HG02759 (cell line): ENCODE measurements at regions not wholly inside any gene's neighbourhood (a gene's known extent, or its start where the extent isn't known, plus 50 kb on each side); places are given as distances from the start of the nearest gene placed in this dataset.

Experiments used
- ATAC-seq: cut with Tn5 transposase; IDR thresholded peaks from one replicate; pipeline ENCODE4 v1.9.1; 2021; ENCODE audit warnings: mild to moderate bottlenecking, moderate library complexity; ENCODE audit not compliant: unreplicated experiment

- no peak for ATAC-seq
Observed at GRCh38 chr20:19807946-19808330, 49.9 kb downstream of the RIN2 start.

GRCh38 chr20:19808498-19808897, 50.4 kb downstream of the RIN2 start:
- ATAC-seq, result no peak

GRCh38 chr20:19809505-19809904, 51.4 kb downstream of the RIN2 start:
- no peak for ATAC-seq

- ATAC-seq, result no peak
Observed at GRCh38 chr20:19811231-19811630, 53.2 kb downstream of the RIN2 start.

DNA sequence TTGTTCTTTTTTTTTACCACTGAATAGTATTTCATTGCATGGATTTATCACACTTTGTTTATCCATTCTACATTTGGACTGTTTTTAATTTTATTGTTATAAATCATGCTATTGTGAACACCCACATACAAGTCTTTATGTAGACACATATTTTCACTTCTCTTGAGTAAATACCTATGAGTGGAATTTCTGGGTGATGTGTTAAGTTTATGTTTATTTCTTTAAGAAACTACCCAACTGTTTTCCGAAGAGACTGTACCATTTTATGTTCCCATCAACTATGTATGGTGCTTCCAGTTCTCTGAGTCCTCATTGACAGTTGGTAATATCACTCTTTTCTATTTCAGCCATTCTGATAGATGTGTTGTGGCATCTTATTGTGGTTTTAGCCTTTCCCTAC, 54.0 kb downstream of the RIN2 start:
- no peak for ATAC-seq

DNA sequence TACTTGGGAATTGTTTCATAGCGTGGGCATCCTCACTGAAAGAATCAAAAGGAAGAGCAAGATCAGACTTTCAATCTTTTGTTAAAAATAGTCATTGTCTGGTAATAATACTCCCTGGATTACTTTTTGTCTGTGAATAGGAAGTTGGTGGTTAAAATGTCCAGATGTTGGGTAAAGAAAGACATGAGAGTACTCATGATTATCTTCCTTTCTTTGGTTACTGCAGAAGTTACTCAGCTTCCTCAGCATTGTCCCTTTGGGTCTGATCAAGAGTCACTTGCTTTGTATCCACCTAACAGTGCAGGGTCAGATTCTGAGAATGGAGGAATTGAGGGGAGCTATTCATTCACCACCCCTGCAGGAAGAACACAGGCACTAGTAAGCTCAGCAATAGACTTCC, 54.6 kb downstream of the RIN2 start:
- ATAC-seq, result no peak

- no peak for ATAC-seq
Observed at GRCh38 chr20:19813846-19814640, 56.0 kb downstream of the RIN2 start.

- ATAC-seq, result no peak
Observed at GRCh38 chr20:19815553-19815991, 57.5 kb downstream of the RIN2 start.

GRCh38 chr20:19816386-19816785, 58.3 kb downstream of the RIN2 start:
- ATAC-seq, result no peak

- ATAC-seq, result no peak
Observed at GRCh38 chr20:19817017-19817416, 59.0 kb downstream of the RIN2 start.

DNA sequence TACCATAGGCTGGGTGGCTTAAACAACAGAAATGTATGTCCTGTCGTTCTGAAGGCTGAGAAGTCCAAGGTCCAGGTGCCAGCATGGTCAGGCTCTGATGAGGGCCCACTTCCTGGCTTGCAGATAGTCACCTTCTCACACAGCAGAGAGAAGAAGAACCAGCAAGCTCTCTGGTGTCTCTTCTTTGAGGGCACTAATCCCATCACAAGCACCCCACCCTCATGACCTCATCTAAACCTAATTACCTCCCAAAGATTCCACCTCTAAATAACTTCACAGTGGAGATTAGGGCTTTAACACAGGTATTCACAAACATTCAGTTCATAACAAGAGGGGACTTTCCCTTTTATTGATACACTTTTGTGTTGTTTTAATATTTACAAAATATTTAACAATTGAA, 61.1 kb downstream of the RIN2 start:
- ATAC-seq, result no peak

DNA sequence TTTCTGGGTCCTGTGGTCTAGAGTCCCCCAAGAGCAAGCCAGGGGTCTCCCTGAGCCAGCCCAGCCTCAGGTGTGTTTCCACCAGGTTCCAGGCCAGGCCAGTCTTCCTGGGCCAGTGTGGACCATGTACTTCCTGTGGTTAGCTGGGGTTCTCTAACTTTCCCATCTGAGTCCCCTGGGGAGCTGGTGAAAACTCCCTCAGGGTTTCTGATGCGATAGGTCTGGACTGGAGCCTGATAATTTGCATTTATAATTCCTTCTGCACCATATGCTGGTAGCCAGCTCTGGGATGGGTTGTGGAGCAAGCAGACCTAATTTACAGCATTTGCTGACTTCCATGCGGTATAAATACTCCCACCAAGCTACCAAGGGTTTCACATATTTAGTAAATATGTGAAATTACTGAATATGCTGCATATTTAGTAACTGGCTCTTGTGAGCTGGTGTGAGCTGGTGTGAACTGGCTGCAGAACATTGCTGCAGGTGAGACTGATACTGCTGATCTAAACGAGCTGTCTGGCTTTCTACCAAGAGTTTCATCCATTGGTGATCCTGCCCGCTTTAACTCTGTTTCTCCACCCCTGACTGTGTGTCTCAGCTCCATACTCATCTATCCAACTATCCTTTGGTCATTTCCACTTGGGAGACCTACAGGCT, 62.6 kb downstream of the RIN2 start:
- ATAC-seq, result no peak

GRCh38 chr20:19821606-19822005, 63.5 kb downstream of the RIN2 start:
- no peak for ATAC-seq

- no peak for ATAC-seq
Observed at GRCh38 chr20:19823216-19823615, 65.2 kb downstream of the RIN2 start.

- ATAC-seq, result no peak
Observed at GRCh38 chr20:19823971-19824370, 65.9 kb downstream of the RIN2 start.

DNA sequence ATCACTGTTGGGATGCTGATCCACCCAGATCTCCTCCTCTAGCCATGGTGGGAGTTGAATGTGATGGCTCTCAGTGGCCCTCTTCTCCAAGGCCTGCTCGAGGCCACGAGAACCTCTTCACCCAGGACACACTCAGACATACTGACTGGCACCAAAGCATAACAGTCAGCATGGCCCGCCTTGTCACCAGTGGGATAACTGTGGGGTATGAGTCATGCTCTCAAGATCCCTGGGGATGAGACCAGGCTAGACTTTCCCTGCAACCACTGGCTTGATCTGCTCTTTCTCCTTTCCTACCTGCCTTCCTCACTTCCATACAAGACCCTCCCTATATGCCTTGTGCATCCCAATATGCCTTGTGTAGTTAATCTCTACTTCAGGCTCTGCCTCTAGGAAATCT, 66.8 kb downstream of the RIN2 start:
- no peak for ATAC-seq

GRCh38 chr20:19826179-19826914, 68.3 kb downstream of the RIN2 start:
- ATAC-seq, result no peak

GRCh38 chr20:19827818-19828217, 69.8 kb downstream of the RIN2 start:
- no peak for ATAC-seq

GRCh38 chr20:19828232-19828631, 70.2 kb downstream of the RIN2 start:
- ATAC-seq, result peak; percentile 95

- no peak for ATAC-seq
Observed at GRCh38 chr20:19830211-19830785, 72.2 kb downstream of the RIN2 start.

DNA sequence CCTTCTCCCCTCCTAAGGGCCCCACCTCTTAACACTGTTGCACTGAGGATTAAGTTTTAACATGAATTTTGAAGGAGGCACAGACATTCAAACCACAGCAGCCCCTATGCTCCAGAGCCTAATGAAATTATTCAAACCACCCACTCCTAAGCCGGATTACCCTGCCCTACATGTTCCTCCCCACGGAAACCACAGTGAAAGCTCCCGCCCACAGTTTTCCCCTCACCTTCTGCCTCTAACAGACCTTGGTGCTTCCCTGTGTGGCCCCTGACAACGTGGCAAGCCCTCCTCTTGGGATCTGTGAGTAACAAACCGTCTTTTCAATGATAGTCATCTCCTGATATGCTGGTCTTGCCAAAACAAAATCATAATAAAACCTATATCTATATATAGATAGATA, 74.8 kb downstream of the RIN2 start:
- ATAC-seq, result no peak

DNA sequence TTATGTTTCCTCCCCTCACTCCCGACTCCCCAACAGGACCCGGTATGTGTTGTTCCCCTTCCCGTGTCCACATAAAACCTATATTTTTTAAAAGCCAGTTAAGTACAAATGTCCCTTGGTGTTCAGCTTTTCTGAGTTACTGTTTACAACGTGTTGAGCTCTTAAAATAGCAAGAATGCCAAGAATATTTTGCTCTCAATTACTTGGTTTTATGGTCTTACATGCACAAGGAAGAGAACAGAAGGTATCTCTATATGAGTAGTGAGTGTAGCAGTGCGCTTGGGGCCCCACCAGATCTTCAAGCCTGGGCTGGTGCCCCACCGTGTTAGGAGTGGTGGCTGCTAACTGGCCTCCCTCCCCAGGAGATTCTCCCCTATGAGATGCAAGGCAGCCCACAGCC, 75.3 kb downstream of the RIN2 start:
- ATAC-seq, result no peak
